SU-DHL-6 (cell line): ENCODE measurements at regions not wholly inside any gene's neighbourhood (a gene's known extent, or its start where the extent isn't known, plus 50 kb on each side); places are given as distances from the start of the nearest gene placed in this dataset.

ENCODE experiments used
- CTCF ChIP-seq: fragments of 200-600 bp; sonication (generic); IDR thresholded peaks from one replicate; pipeline ENCODE4 v1.5.1; 2017; ENCODE audit warnings: antibody characterized with exemption, mild to moderate bottlenecking, low read length, moderate library complexity; ENCODE audit not compliant: insufficient read depth, poor library complexity, severe bottlenecking
- EZH2phosphoT487 ChIP-seq: fragments of 200-600 bp; sonication (generic), shearing (Covaris generic); conservative IDR thresholded peaks from 2 replicates; pipeline ENCODE4 v1.6.1; 2018; ENCODE audit warnings: mild to moderate bottlenecking, antibody characterized with exemption, low read length, moderate library complexity, mixed read lengths

GRCh38 chr6:144481527-144481926 lies 196.4 kb downstream of the UTRN start:
- no peak for TF ChIP-seq CTCF
- no peak for TF ChIP-seq EZH2phosphoT487
